Erythroblast (primary cell): ENCODE measurements at regions not wholly inside any gene's neighbourhood (a gene's known extent, or its start where the extent isn't known, plus 50 kb on each side); places are given as distances from the start of the nearest gene placed in this dataset.

Experiments used
- GATA1 ChIP-seq: IDR thresholded peaks from 2 replicates; pipeline ENCODE4 v1.6.1; 2011; ENCODE audit warnings: low read depth, mild to moderate bottlenecking, control low read depth, low read length, moderate library complexity
- POLR2A ChIP-seq: IDR thresholded peaks from 2 replicates; pipeline ENCODE4 v1.6.1; 2011; ENCODE audit warnings: mild to moderate bottlenecking, low read length

DNA sequence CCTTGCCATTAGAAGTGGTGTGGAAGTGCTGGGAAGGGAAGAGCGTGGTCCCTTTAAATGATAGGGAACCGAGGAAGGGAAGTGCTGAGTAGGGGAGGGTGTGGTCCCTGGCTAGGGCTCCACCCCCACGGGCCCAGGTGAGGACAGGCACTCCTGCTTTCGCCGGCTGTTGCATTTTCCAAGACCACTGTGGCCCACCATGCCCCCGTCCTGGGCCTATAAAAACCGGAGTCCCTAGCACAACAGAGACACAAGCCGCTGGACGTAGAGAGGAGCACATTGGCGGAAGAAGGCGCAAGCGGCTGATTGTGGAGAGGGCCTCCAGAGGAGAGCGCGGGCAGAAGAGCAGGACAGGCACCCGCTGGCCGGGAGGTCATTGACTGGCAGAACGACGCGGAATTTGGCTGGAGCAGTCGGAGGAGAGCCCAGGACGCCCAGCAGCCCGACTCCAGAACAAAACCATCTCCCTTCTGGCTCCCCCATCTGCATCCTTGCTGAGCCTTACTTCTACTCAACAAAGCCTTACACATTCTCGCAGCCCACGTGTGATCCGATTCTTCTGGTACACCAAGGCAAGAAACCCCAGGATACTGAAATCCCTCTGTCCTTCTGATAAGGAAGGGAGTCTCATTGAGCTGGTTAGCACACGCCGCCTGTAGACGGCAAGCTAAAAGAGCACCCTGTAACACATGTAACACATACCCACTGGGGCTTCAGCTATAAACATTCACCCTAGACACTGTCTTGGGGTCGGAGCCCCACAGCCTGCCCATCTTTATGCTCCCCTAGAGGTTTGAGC lies 146.2 kb upstream of the LYZL1 start:
- TF ChIP-seq POLR2A (no peak), GATA1 (no peak)
